H1 (cell line): ENCODE measurements at regions not wholly inside any gene's neighbourhood (a gene's known extent, or its start where the extent isn't known, plus 50 kb on each side); places are given as distances from the start of the nearest gene placed in this dataset.

ENCODE experiments used
- CTCF ChIA-PET: fragments of 300-600 bp; sonication (Branson Sonifier 250); formaldehyde crosslinking; loops from one replicate; lab custom pipeline; 2021; ENCODE audit not compliant: partially characterized antibody; lab: Charles Lee
- POLR2A ChIA-PET: fragments of 300-600 bp; sonication (Branson Sonifier 250); formaldehyde crosslinking; loops from one replicate; lab custom pipeline; 2021; ENCODE audit warnings: inconsistent platforms; ENCODE audit not compliant: partially characterized antibody; lab: Charles Lee
- DNase-seq, 2 experiments: peaks; one replicate each; pipeline versions ENCODE4 v3.0.0 to v3.0.0-alpha.2; 2010 to 2022; ENCODE audit warnings: low spot score in 2 of 2, low read depth in 1 of 2, mixed read lengths in 1 of 2
- FAIRE-seq: peaks from 2 replicates; lab custom pipeline; 2011; peaks lifted over from hg19 to GRCh38; lab: Jason Lieb, UNC
- H2AFZ ChIP-seq: 2 replicates; pipeline ENCODE4 v1.8.1; 2012; ENCODE audit warnings: low read length, inconsistent platforms
- H2AK5ac ChIP-seq: 2 replicates; pipeline ENCODE4 v1.6.1; 2013; ENCODE audit warnings: low read depth, low read length
- H2BK120ac ChIP-seq: replicated peaks from 2 replicates; pipeline ENCODE3; 2013; ENCODE audit warnings: low read depth, low read length, inconsistent platforms
- H2BK12ac ChIP-seq: 2 replicates; pipeline ENCODE4 v1.6.1; 2013; ENCODE audit warnings: low read depth, low read length
- H2BK15ac ChIP-seq: 2 replicates; pipeline ENCODE4 v1.6.1; 2013; ENCODE audit warnings: low read length
- H2BK20ac ChIP-seq: 2 replicates; pipeline ENCODE4 v1.6.1; 2013; ENCODE audit warnings: low read length
- H2BK5ac ChIP-seq: 2 replicates; pipeline ENCODE4 v1.6.1; 2013; ENCODE audit warnings: low read depth, low read length
- H3K14ac ChIP-seq: 2 replicates; pipeline ENCODE4 v1.6.1; 2013; ENCODE audit warnings: inconsistent platforms; ENCODE audit not compliant: insufficient read length
- H3K18ac ChIP-seq: 2 replicates; pipeline ENCODE4 v1.6.1; 2013; ENCODE audit warnings: low read length; ENCODE audit errors: extremely low read depth
- H3K23ac ChIP-seq: 2 replicates; pipeline ENCODE4 v1.6.1; 2013; ENCODE audit warnings: inconsistent platforms; ENCODE audit not compliant: insufficient read length
- H3K23me2 ChIP-seq: 2 replicates; pipeline ENCODE4 v1.6.1; 2013; ENCODE audit warnings: low read depth, low read length
- H3K27ac ChIP-seq: 2 replicates; pipeline ENCODE4 v1.6.1; 2011; ENCODE audit warnings: low read depth, low read length, inconsistent platforms
- H3K27me3 ChIP-seq, 4 experiments: replicated peaks in 1 of 4; 1 replicate in 1 of 4; 2 replicates in 3 of 4; pipeline versions ENCODE4 v1.6.1 to v1.8.1; 2011 to 2013; ENCODE audit warnings: low read length in 3 of 4, mild to moderate bottlenecking in 3 of 4, inconsistent platforms in 2 of 4, mixed read lengths in 2 of 4, moderate library complexity in 1 of 4; ENCODE audit not compliant: control insufficient read depth in 3 of 4, insufficient read depth in 3 of 4; ENCODE audit errors: extremely low read depth in 1 of 4
- H3K36me3 ChIP-seq, 4 experiments: 2 replicates each; pipeline versions ENCODE4 v1.6.1 to v1.8.1; 2011 to 2013; ENCODE audit warnings: mild to moderate bottlenecking in 4 of 4, low read length in 3 of 4, moderate library complexity in 2 of 4, control low read depth in 1 of 4, inconsistent platforms in 1 of 4; ENCODE audit not compliant: insufficient read depth in 4 of 4, control insufficient read depth in 2 of 4
- H3K4ac ChIP-seq: replicated peaks from 2 replicates; pipeline ENCODE3; 2013; ENCODE audit warnings: low read length, low read depth, mixed read lengths, inconsistent platforms; ENCODE audit not compliant: insufficient read length
- H3K4me1 ChIP-seq, 4 experiments: replicated peaks in 1 of 4; 1 replicate in 1 of 4; 2 replicates in 3 of 4; pipeline versions ENCODE4 v1.6.1 to v1.8.1; 2011 to 2013; ENCODE audit warnings: low read length in 3 of 4, inconsistent platforms in 2 of 4, mixed read lengths in 1 of 4; ENCODE audit not compliant: insufficient read depth in 4 of 4, control insufficient read depth in 3 of 4
- H3K4me2 ChIP-seq, 2 experiments: 2 replicates each; pipeline versions ENCODE4 v1.6.1 to v1.8.1; 2011 to 2013; ENCODE audit warnings: low read depth in 2 of 2, low read length in 2 of 2, control low read depth in 1 of 2, inconsistent platforms in 1 of 2, mild to moderate bottlenecking in 1 of 2; ENCODE audit not compliant: insufficient read depth in 1 of 2
- H3K4me3 ChIP-seq, 4 experiments: fragments of 200-600, 300-600 bp in 1 of 4; sonication (generic), shearing (Covaris generic), sonication (Bioruptor Twin) in 1 of 4; 2 replicates each; pipeline versions ENCODE4 v1.5.1 to v1.8.1; 2011 to 2016; ENCODE audit warnings: low read length in 4 of 4, low read depth in 3 of 4, control low read depth in 2 of 4, inconsistent platforms in 2 of 4, mild to moderate bottlenecking in 2 of 4, mixed read lengths in 1 of 4, moderate library complexity in 1 of 4; ENCODE audit not compliant: insufficient read depth in 2 of 4; ENCODE audit errors: extremely low read depth in 1 of 4
- H3K56ac ChIP-seq: replicated peaks from 2 replicates; pipeline ENCODE3; 2013; ENCODE audit warnings: low read depth, mild to moderate bottlenecking, mixed read lengths, low read length, inconsistent platforms; ENCODE audit not compliant: insufficient read length
- H3K79me1 ChIP-seq: 2 replicates; pipeline ENCODE4 v1.6.1; 2013; ENCODE audit warnings: low read depth, low read length, control low read depth
- H3K79me2 ChIP-seq, 2 experiments: 2 replicates each; pipeline versions ENCODE4 v1.6.1 to v1.8.1; 2012 to 2013; ENCODE audit warnings: low read length in 2 of 2, mild to moderate bottlenecking in 2 of 2, inconsistent platforms in 1 of 2; ENCODE audit not compliant: insufficient read depth in 2 of 2, control insufficient read depth in 1 of 2
- H3K9ac ChIP-seq, 4 experiments: replicated peaks in 1 of 4; 1 replicate in 1 of 4; 2 replicates in 3 of 4; pipeline versions ENCODE4 v1.6.1 to v1.8.1; 2011 to 2013; ENCODE audit warnings: low read depth in 3 of 4, low read length in 3 of 4, control low read depth in 2 of 4, mild to moderate bottlenecking in 2 of 4, moderate library complexity in 2 of 4, inconsistent platforms in 1 of 4; ENCODE audit errors: extremely low read depth in 1 of 4
- H3K9me3 ChIP-seq, 2 experiments: 2 replicates each; pipeline versions ENCODE4 v1.6.1 to v1.8.1; 2012 to 2013; ENCODE audit warnings: mild to moderate bottlenecking in 2 of 2, moderate library complexity in 2 of 2, control low read depth in 1 of 2, inconsistent platforms in 1 of 2, low read depth in 1 of 2, low read length in 1 of 2, mixed read lengths in 1 of 2; ENCODE audit not compliant: insufficient read depth in 2 of 2
- H4K20me1 ChIP-seq, 2 experiments: replicated peaks in 1 of 2; 2 replicates each; pipeline versions ENCODE3 to v1.8.1; 2011 to 2013; ENCODE audit warnings: inconsistent platforms in 2 of 2, low read length in 2 of 2, mild to moderate bottlenecking in 1 of 2; ENCODE audit not compliant: insufficient read depth in 2 of 2, control insufficient read depth in 1 of 2
- H4K5ac ChIP-seq: 2 replicates; pipeline ENCODE4 v1.6.1; 2013; ENCODE audit warnings: low read length, low read depth, mixed read lengths, inconsistent platforms; ENCODE audit not compliant: insufficient read length
- H4K8ac ChIP-seq: 2 replicates; pipeline ENCODE4 v1.8.0; 2013; ENCODE audit warnings: mild to moderate bottlenecking, moderate library complexity, low read length, inconsistent platforms; ENCODE audit not compliant: insufficient read depth; ENCODE audit errors: extremely low read depth
- H4K91ac ChIP-seq: replicated peaks from 2 replicates; pipeline ENCODE3; 2013; ENCODE audit warnings: low read length, mixed read lengths, inconsistent platforms; ENCODE audit not compliant: insufficient read length
- NANOG ChIP-seq: IDR thresholded peaks from 2 replicates; pipeline ENCODE4 v1.6.1; 2011; ENCODE audit warnings: low read length, low read depth, mild to moderate bottlenecking, inconsistent platforms; ENCODE audit not compliant: insufficient read depth, poor library complexity, severe bottlenecking
- WGBS, 2 experiments: shearing (Covaris generic) in 1 of 2; methylation state at CpG; one replicate each; pipeline versions ENCODE4 v1.1.6 to v1.1.7; 2013 to 2015; ENCODE audit warnings: low lambda C conversion rate in 2 of 2, mixed read lengths in 2 of 2, inconsistent platforms in 1 of 2, low coverage in 1 of 2, missing lambda C conversion rate in 1 of 2; ENCODE audit not compliant: insufficient replicate concordance in 2 of 2, insufficient coverage in 1 of 2, insufficient read length in 1 of 2; ENCODE audit errors: extremely low coverage in 1 of 2, missing lambda C conversion rate in 1 of 2; 5-methylcytosine and 5-hydroxymethylcytosine counted together

DNA sequence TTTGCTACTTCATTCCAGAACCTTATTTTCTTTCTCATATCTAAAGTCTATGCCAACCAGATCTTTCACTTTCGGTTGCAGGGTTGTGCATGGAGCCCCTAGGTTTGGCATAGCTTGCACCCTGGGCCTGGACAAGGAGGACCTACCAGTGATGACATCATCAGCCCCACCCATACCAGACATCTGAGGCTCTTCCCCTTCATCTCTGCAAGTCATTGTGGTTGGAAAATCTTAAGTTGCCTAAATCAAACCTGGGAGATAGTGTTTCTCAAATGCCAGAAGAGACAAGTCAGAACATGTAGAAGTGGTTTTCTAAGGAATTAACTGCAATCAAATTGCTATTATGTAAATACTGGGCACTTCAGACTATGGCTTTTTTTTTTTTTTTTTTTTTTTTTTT lies 363.3 kb downstream of the ZNF516 start:
- FAIRE-seq (no peak), DNase-seq (no peak)
- Histone ChIP-seq H3K4me1 (no peaks in the 10 kb centered on the region), H3K27ac (no peak overlapping the region), H3K14ac (no peak overlapping the region), H3K4me3 (no peak overlapping the region), H3K27me3 (no peaks in the 10 kb centered on the region), H3K79me2 (no peaks in the 10 kb centered on the region), H3K9ac (no peak overlapping the region), H3K23ac (no peak overlapping the region), H3K36me3 (no peaks in the 10 kb centered on the region), H2AK5ac (no peak overlapping the region), H3K4ac (no peak overlapping the region), H2BK12ac (no peak overlapping the region), H3K79me1 (no peaks in the 10 kb centered on the region), H3K4me2 (no peak overlapping the region), H2AFZ (no peak overlapping the region), H4K5ac (no peak overlapping the region), H3K56ac (no peak overlapping the region), H4K20me1 (no peaks in the 10 kb centered on the region), H2BK15ac (no peak overlapping the region), H3K23me2 (no peaks in the 10 kb centered on the region), H2BK20ac (no peak overlapping the region), H4K8ac (no peak overlapping the region), H3K18ac (no peak overlapping the region), H3K9me3 (0 out of 4 replicates have a peak, but pooled peaks cover 0 to 3% of the 10 kb centered on the region in 2 experiments), H2BK120ac (no peak overlapping the region), H2BK5ac (no peak overlapping the region), H4K91ac (no peak overlapping the region)
- TF ChIP-seq NANOG = no peak
- 87% methylated on average over 1 of the region's 1 CpG; no CpG with 5 or more reads in 1 of the 2 experiments for WGBS, 2 experiments
- CTCF ChIA-PET = no interaction called here
- POLR2A ChIA-PET = no interaction called here
